Calu3 (cell line): ENCODE measurements at regions not wholly inside any gene's neighbourhood (a gene's known extent, or its start where the extent isn't known, plus 50 kb on each side); places are given as distances from the start of the nearest gene placed in this dataset.
"Not testable (repeated sequence)": the region's sequence is repeated elsewhere in the genome, so short reads cannot be mapped to it uniquely, and the experiment has no call there.

Experiments
- BruUV-seq: library from RNA; stranded (reverse); fragments of 400-500 nt; replicated peaks from 2 replicates; lab custom pipeline; 2021; lab: Mats Ljungman, UMichigan
- CTCF ChIA-PET: fragments of 300-600 bp; sonication (Branson Sonifier 250); formaldehyde crosslinking; loops from one replicate; lab custom pipeline; 2022; ENCODE audit warnings: antibody characterized with exemption; lab: Charles Lee
- DNase-seq: peaks from one replicate; pipeline ENCODE4 v3.0.0; 2022
- H3K27ac Mint-ChIP-seq: one replicate; pipeline ENCODE4 v1.8.0; 2022; ENCODE audit warnings: mixed read lengths; ENCODE audit not compliant: unreplicated experiment
- H3K27me3 Mint-ChIP-seq: one replicate; pipeline ENCODE4 v1.8.0; 2022; ENCODE audit warnings: mixed read lengths; ENCODE audit not compliant: unreplicated experiment
- H3K36me3 Mint-ChIP-seq: one replicate; pipeline ENCODE4 v1.8.0; 2022; ENCODE audit warnings: mild to moderate bottlenecking, moderate library complexity, mixed read lengths; ENCODE audit not compliant: insufficient read depth, unreplicated experiment
- H3K4me1 Mint-ChIP-seq: one replicate; pipeline ENCODE4 v1.8.0; 2022; ENCODE audit warnings: mild to moderate bottlenecking, low read depth, mixed read lengths; ENCODE audit not compliant: unreplicated experiment
- H3K4me3 Mint-ChIP-seq: one replicate; pipeline ENCODE4 v1.8.0; 2022; ENCODE audit warnings: mild to moderate bottlenecking, low read depth, moderate library complexity, mixed read lengths; ENCODE audit not compliant: unreplicated experiment
- H3K9me3 Mint-ChIP-seq: one replicate; pipeline ENCODE4 v1.8.0; 2022; ENCODE audit warnings: low read depth, mixed read lengths; ENCODE audit not compliant: unreplicated experiment
- intact Hi-C: fragments of 100-400 bp; cut with micrococcal nuclease; formaldehyde crosslinking; loops from one replicate; pipeline ENCODE4 v1.10.0; 2022; ENCODE audit not compliant: unreplicated experiment
- TF ChIP-seq, protein P1 (sequence below): fragments of 200-600 bp; IDR thresholded peaks from one replicate; pipeline ENCODE4 v1.8.0; 2022; ENCODE audit warnings: antibody characterized with exemption; ENCODE audit not compliant: unreplicated experiment

DNA sequence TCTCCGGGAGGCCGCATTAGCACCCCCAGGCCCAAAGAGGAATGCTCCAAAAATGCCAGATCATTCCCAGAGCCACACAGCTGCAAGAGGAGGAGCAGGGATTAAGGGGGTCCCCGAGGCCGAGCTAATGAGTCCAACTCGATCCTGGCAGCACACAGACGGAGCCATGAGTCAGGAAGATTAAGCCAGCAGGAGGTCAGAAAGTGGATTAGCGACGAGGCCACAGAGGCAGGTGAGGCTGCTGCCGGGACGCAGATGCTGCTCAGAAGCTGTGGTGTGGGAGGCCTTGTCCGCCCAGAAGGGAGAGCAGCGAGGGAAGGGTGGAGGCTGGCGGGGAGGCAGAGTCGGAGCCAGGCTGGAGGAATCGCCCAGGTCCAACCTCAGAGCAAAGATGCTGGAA is 120.5 kb downstream of the SHANK2 start:
- intact Hi-C loops, result loop anchor here (10.0 kb wide), 1 partner anchor 113 kb away; no protein-coding TSS in a partner anchor
- Mint-ChIP-seq H3K27ac (no peak overlapping the region), H3K4me1 (no peaks in the 10 kb centered on the region), H3K9me3 (no peaks in the 10 kb centered on the region), H3K4me3 (no peak overlapping the region), H3K27me3 (no peaks in the 10 kb centered on the region), H3K36me3 (peaks cover 6% of the 10 kb centered on the region)
- CTCF ChIA-PET, result no interaction called here
- no peak for DNase-seq
- TF ChIP-seq, protein P1, sequence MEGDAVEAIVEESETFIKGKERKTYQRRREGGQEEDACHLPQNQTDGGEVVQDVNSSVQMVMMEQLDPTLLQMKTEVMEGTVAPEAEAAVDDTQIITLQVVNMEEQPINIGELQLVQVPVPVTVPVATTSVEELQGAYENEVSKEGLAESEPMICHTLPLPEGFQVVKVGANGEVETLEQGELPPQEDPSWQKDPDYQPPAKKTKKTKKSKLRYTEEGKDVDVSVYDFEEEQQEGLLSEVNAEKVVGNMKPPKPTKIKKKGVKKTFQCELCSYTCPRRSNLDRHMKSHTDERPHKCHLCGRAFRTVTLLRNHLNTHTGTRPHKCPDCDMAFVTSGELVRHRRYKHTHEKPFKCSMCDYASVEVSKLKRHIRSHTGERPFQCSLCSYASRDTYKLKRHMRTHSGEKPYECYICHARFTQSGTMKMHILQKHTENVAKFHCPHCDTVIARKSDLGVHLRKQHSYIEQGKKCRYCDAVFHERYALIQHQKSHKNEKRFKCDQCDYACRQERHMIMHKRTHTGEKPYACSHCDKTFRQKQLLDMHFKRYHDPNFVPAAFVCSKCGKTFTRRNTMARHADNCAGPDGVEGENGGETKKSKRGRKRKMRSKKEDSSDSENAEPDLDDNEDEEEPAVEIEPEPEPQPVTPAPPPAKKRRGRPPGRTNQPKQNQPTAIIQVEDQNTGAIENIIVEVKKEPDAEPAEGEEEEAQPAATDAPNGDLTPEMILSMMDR, result no peak
- BruUV-seq, result no TSS peak

- CTCF ChIA-PET, result no interaction called here
- no TSS peak for BruUV-seq
- Mint-ChIP-seq H3K4me3 (no peak overlapping the region), H3K36me3 (peaks cover 6% of the 10 kb centered on the region), H3K9me3 (no peaks in the 10 kb centered on the region), H3K27ac (no peak overlapping the region), H3K27me3 (no peaks in the 10 kb centered on the region), H3K4me1 (no peaks in the 10 kb centered on the region)
- intact Hi-C loops, result loop anchor here (10.0 kb wide), 1 partner anchor 115 kb away; no protein-coding TSS in a partner anchor
- DNase-seq, result no peak
- TF ChIP-seq, protein P1, result no peak
These were observed 122.3 kb downstream of the SHANK2 start for GRCh38 chr11:71130106-71130505.

DNA sequence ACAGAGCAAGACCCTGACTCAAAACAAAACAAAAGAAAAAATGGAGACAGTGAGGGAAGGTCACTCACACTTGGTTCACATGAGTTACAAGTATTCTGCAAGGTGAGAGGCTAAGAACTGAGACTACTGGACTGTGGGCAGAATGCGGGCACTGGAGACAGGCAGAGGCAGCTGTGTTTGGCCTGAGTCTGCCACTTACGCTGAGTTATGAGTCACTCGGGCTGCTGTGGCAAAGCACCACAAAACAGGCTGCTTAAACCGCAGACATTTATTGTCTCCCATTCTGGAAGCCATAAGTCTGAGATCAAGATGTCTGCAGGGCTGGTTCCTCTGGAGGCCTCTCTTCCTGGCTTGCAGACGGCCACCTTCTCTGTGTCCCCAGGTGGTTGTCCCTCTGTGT is 122.8 kb downstream of the SHANK2 start:
- no peak for DNase-seq
- TF ChIP-seq, protein P1, result no peak
- Mint-ChIP-seq H3K27me3 (no peaks in the 10 kb centered on the region), H3K4me1 (no peaks in the 10 kb centered on the region), H3K27ac (no peak overlapping the region), H3K36me3 (peaks cover 6% of the 10 kb centered on the region), H3K4me3 (no peak overlapping the region), H3K9me3 (no peaks in the 10 kb centered on the region)
- BruUV-seq, result no TSS peak
- intact Hi-C loops, result loop anchor here (10.0 kb wide), 1 partner anchor 115 kb away; no protein-coding TSS in a partner anchor
- CTCF ChIA-PET, result no interaction called here

- H3K36me3 Mint-ChIP-seq, result peaks cover 6% of the 10 kb centered on the region
- no peak for DNase-seq
- H3K4me1 Mint-ChIP-seq, result no peaks in the 10 kb centered on the region
- intact Hi-C loops, result no loop called here
- no TSS peak for BruUV-seq
- H3K4me3 Mint-ChIP-seq, result no peak overlapping the region
- no peak overlapping the region for H3K27ac Mint-ChIP-seq
- TF ChIP-seq, protein P1, result no peak
- CTCF ChIA-PET, result no interaction called here
- H3K27me3 Mint-ChIP-seq, result no peaks in the 10 kb centered on the region
- H3K9me3 Mint-ChIP-seq, result peaks cover 5% of the 10 kb centered on the region
These were observed 124.6 kb downstream of the SHANK2 start for GRCh38 chr11:71127806-71128205.

DNA sequence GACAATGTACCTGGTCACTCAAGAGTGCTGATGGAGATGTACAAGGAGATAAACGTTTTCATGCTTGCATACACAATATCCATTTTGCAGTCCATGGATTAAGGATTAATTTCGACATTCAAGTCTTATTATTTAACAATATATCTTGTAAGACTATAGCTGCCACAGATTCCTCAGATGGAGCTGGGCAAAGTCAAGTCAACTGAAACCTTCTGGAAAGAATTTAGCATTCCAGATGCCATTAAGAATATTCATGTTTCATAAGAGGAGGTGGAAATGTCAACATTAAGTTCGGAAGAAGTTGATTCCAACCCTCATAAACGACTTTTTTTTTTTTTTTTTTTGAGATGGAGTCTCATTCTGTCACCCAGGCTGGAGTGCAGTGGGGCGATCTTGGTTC is 126.0 kb downstream of the SHANK2 start:
- BruUV-seq, H3K4me3 Mint-ChIP-seq, H3K27me3 Mint-ChIP-seq, CTCF ChIA-PET, H3K9me3 Mint-ChIP-seq, H3K4me1 Mint-ChIP-seq, intact Hi-C loops, DNase-seq, H3K36me3 Mint-ChIP-seq, H3K27ac Mint-ChIP-seq: not testable (repeated sequence)
